GM19438 (cell line): ENCODE measurements at regions not wholly inside any gene's neighbourhood (a gene's known extent, or its start where the extent isn't known, plus 50 kb on each side); places are given as distances from the start of the nearest gene placed in this dataset.
"Not testable (repeated sequence)": the region's sequence is repeated elsewhere in the genome, so short reads cannot be mapped to it uniquely, and the experiment has no call there.

Source experiments
- ATAC-seq: cut with Tn5 transposase; IDR thresholded peaks from one replicate; pipeline ENCODE4 v1.9.1; 2021; ENCODE audit warnings: low read depth; ENCODE audit not compliant: unreplicated experiment

GRCh38 chr16:60611844-60612243 is 1424.4 kb downstream of the CDH8 start:
- no peak for ATAC-seq

GRCh38 chr16:60608971-60609370 is 1427.3 kb downstream of the CDH8 start:
- no peak for ATAC-seq

- not testable (repeated sequence) for ATAC-seq
Observed at GRCh38 chr16:60605652-60606051, 1430.6 kb downstream of the CDH8 start.

- no peak for ATAC-seq
Observed at GRCh38 chr16:60605176-60605575, 1431.1 kb downstream of the CDH8 start.

- ATAC-seq, result no peak
Observed at GRCh38 chr16:60586493-60586892, 1449.7 kb downstream of the CDH8 start.

GRCh38 chr16:60582528-60582927 is 1453.7 kb downstream of the CDH8 start:
- ATAC-seq, result no peak

- no peak for ATAC-seq
Observed at GRCh38 chr16:60566901-60567300, 1469.3 kb downstream of the CDH8 start.

GRCh38 chr16:60564588-60564987 is 1471.7 kb downstream of the CDH8 start:
- ATAC-seq, result no peak

GRCh38 chr16:60563166-60563565 is 1473.1 kb downstream of the CDH8 start:
- no peak for ATAC-seq

- ATAC-seq, result no peak
Observed at GRCh38 chr16:60558936-60559335, 1477.3 kb downstream of the CDH8 start.

- no peak for ATAC-seq
Observed at GRCh38 chr16:60553090-60553757, 1483.0 kb downstream of the CDH8 start.

GRCh38 chr16:60541535-60541934 is 1494.7 kb downstream of the CDH8 start:
- ATAC-seq, result no peak

- no peak for ATAC-seq
Observed at GRCh38 chr16:60510941-60511340, 1525.3 kb downstream of the CDH8 start.

GRCh38 chr16:60510208-60510607 is 1526.0 kb downstream of the CDH8 start:
- ATAC-seq, result no peak

- no peak for ATAC-seq
Observed at GRCh38 chr16:60491273-60491672, 1545.0 kb downstream of the CDH8 start.

GRCh38 chr16:60485872-60486489 is 1550.3 kb downstream of the CDH8 start:
- ATAC-seq, result no peak

GRCh38 chr16:60484901-60485300 is 1551.3 kb downstream of the CDH8 start:
- ATAC-seq, result no peak

GRCh38 chr16:60481591-60481990 is 1554.6 kb downstream of the CDH8 start:
- no peak for ATAC-seq

GRCh38 chr16:60478810-60479209 is 1557.4 kb downstream of the CDH8 start:
- no peak for ATAC-seq

- ATAC-seq, result no peak
Observed at GRCh38 chr16:60463986-60464385, 1572.3 kb downstream of the CDH8 start.

GRCh38 chr16:60459463-60459862 is 1576.8 kb downstream of the CDH8 start:
- ATAC-seq, result no peak

- ATAC-seq, result no peak
Observed at GRCh38 chr16:60458255-60458654, 1578.0 kb downstream of the CDH8 start.
